Neural cell (in vitro differentiated cells): ENCODE measurements at regions not wholly inside any gene's neighbourhood (a gene's known extent, or its start where the extent isn't known, plus 50 kb on each side); places are given as distances from the start of the nearest gene placed in this dataset.

ENCODE experiments used
- H2AFZ ChIP-seq: fragments of 200-600, 300-800 bp; sonication (generic), shearing (Covaris generic); 2 replicates; pipeline ENCODE4 v1.6.0; 2014; ENCODE audit warnings: low read depth, mild to moderate bottlenecking, antibody characterized with exemption, low read length, moderate library complexity
- H3F3A ChIP-seq: fragments of 200-600 bp; shearing (Covaris generic); 2 replicates; pipeline ENCODE4 v1.6.1; 2016; ENCODE audit warnings: mild to moderate bottlenecking, moderate library complexity, mixed read lengths, antibody characterized with exemption, low read length; ENCODE audit not compliant: insufficient read depth, poor library complexity, severe bottlenecking
- H3K27ac ChIP-seq: fragments of 200-600, 300-800 bp; sonication (generic), shearing (Covaris generic); 2 replicates; pipeline ENCODE4 v1.5.1; 2014; ENCODE audit warnings: mild to moderate bottlenecking, low read length, moderate library complexity
- H3K27me3 ChIP-seq: fragments of 300-800, 200-600 bp; sonication (generic), shearing (Covaris generic); 2 replicates; pipeline ENCODE4 v1.6.0; 2014; ENCODE audit warnings: mild to moderate bottlenecking, low read depth, low read length, moderate library complexity; ENCODE audit not compliant: insufficient read depth
- H3K36me3 ChIP-seq: fragments of 300-800, 200-600 bp; sonication (generic), shearing (Covaris generic); 2 replicates; pipeline ENCODE4 v1.5.1; 2014; ENCODE audit warnings: mild to moderate bottlenecking, antibody characterized with exemption, low read length, moderate library complexity; ENCODE audit not compliant: insufficient read depth
- H3K4me2 ChIP-seq: fragments of 300-800, 200-600 bp; sonication (generic), shearing (Covaris generic); 2 replicates; pipeline ENCODE4 v1.6.0; 2014; ENCODE audit warnings: mild to moderate bottlenecking, low read length
- H3K4me3 ChIP-seq: fragments of 300-800, 200-600 bp; sonication (generic), shearing (Covaris generic); 2 replicates; pipeline ENCODE4 v1.5.1; 2014; ENCODE audit warnings: mild to moderate bottlenecking, low read length, moderate library complexity
- H3K79me2 ChIP-seq: fragments of 200-600 bp; shearing (Covaris generic); replicated peaks from 2 replicates; pipeline ENCODE4 v1.6.0; 2014; ENCODE audit warnings: mild to moderate bottlenecking, low read length, moderate library complexity; ENCODE audit not compliant: insufficient read depth
- H3K9ac ChIP-seq: fragments of 300-800, 200-600 bp; sonication (generic), shearing (Covaris generic); 2 replicates; pipeline ENCODE4 v1.6.1; 2016; ENCODE audit warnings: mild to moderate bottlenecking, low read length, mixed read lengths
- H3K9me2 ChIP-seq: fragments of 200-600 bp; shearing (Covaris generic); 2 replicates; pipeline ENCODE4 v1.6.1; 2016; ENCODE audit warnings: mild to moderate bottlenecking, low read length, mixed read lengths; ENCODE audit not compliant: insufficient read depth
- H3K9me3 ChIP-seq: fragments of 200-600, 300-800 bp; sonication (generic), shearing (Covaris generic); 2 replicates; pipeline ENCODE4 v1.6.1; 2016; ENCODE audit warnings: mild to moderate bottlenecking, mixed run types, low read length, moderate library complexity, mixed read lengths
- H4K20me1 ChIP-seq: fragments of 200-600 bp; shearing (Covaris generic); 2 replicates; pipeline ENCODE4 v1.6.1; 2016; ENCODE audit warnings: mild to moderate bottlenecking, mixed run types; ENCODE audit not compliant: insufficient read depth
- EP300 ChIP-seq: fragments of 450-650 bp; conservative IDR thresholded peaks from 2 replicates; pipeline ENCODE4 v1.6.1; 2014; ENCODE audit warnings: antibody characterized with exemption, mild to moderate bottlenecking, moderate library complexity; ENCODE audit not compliant: poor library complexity, severe bottlenecking
- EZH2 ChIP-seq: fragments of 200-600, 300-800 bp; shearing (Covaris generic), sonication (generic); IDR thresholded peaks from 2 replicates; pipeline ENCODE4 v1.6.1; 2014; ENCODE audit warnings: antibody characterized with exemption, low read length, borderline replicate concordance, mild to moderate bottlenecking; ENCODE audit not compliant: insufficient read depth, poor library complexity, severe bottlenecking
- MXI1 ChIP-seq: fragments of 450-650 bp; conservative IDR thresholded peaks from 2 replicates; pipeline ENCODE4 v1.6.1; 2014; ENCODE audit warnings: antibody characterized with exemption, mild to moderate bottlenecking; ENCODE audit not compliant: poor library complexity, severe bottlenecking
- POLR2AphosphoS5 ChIP-seq: IDR thresholded peaks from 2 replicates; pipeline ENCODE4 v1.6.1; 2012
- RAD21 ChIP-seq: fragments of 450-650 bp; conservative IDR thresholded peaks from 2 replicates; pipeline ENCODE4 v1.6.1; 2014; ENCODE audit warnings: antibody characterized with exemption, mild to moderate bottlenecking, moderate library complexity
- SMC3 ChIP-seq: fragments of 450-650 bp; conservative IDR thresholded peaks from 2 replicates; pipeline ENCODE4 v1.6.1; 2014; ENCODE audit warnings: antibody characterized with exemption, mild to moderate bottlenecking, moderate library complexity; ENCODE audit not compliant: poor library complexity
- TAF1 ChIP-seq: IDR thresholded peaks from 2 replicates; pipeline ENCODE4 v1.6.1; 2012; ENCODE audit warnings: low read depth
- TF ChIP-seq, protein P1 (sequence below): fragments of 450-650 bp; IDR thresholded peaks from 2 replicates; pipeline ENCODE4 v1.5.1; 2014; ENCODE audit warnings: antibody characterized with exemption, mild to moderate bottlenecking, moderate library complexity; ENCODE audit not compliant: poor library complexity, severe bottlenecking
- TF ChIP-seq, protein P2 (sequence below): IDR thresholded peaks from 2 replicates; pipeline ENCODE4 v1.6.1; 2012; ENCODE audit warnings: borderline replicate concordance

DNA sequence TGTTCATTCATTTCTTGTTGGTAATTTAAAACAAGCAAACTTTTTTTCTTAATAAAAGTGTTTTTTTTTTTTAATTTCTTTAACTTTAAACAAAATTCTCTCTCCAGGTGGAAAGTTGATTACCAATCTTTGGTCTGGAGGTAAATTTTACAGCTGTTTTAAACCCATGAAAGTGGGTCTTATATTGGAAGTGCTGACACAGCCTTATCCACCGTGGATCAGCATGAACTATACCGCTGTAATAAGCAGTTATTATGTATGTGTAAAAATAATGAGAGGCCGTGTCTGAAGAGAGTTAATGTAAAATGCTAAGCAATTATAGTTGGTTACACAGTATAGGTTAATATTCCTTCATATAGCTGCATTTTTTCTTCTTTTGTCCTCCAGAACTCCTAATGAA lies 378.1 kb upstream of the ATP5MC3 start:
- H3K27me3 ChIP-seq = no peaks in the 10 kb centered on the region
- peak overlapping the region; percentile 19 for H3K9ac ChIP-seq
- no peak overlapping the region for H2AFZ ChIP-seq
- no peaks in the 10 kb centered on the region for H3K9me2 ChIP-seq
- H3K36me3 ChIP-seq = no peaks in the 10 kb centered on the region
- H3K4me2 ChIP-seq = peak overlapping the region; percentile 7
- H3K27ac ChIP-seq = peak overlapping the region; percentile 78
- H3F3A ChIP-seq = no peaks in the 10 kb centered on the region
- H4K20me1 ChIP-seq = no peaks in the 10 kb centered on the region
- H3K4me3 ChIP-seq = peak overlapping the region; percentile 31
- no peak for TF ChIP-seq POLR2AphosphoS5
- TF ChIP-seq, protein P1, sequence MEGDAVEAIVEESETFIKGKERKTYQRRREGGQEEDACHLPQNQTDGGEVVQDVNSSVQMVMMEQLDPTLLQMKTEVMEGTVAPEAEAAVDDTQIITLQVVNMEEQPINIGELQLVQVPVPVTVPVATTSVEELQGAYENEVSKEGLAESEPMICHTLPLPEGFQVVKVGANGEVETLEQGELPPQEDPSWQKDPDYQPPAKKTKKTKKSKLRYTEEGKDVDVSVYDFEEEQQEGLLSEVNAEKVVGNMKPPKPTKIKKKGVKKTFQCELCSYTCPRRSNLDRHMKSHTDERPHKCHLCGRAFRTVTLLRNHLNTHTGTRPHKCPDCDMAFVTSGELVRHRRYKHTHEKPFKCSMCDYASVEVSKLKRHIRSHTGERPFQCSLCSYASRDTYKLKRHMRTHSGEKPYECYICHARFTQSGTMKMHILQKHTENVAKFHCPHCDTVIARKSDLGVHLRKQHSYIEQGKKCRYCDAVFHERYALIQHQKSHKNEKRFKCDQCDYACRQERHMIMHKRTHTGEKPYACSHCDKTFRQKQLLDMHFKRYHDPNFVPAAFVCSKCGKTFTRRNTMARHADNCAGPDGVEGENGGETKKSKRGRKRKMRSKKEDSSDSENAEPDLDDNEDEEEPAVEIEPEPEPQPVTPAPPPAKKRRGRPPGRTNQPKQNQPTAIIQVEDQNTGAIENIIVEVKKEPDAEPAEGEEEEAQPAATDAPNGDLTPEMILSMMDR = no peak
- TF ChIP-seq SMC3 = no peak
- no peak for TF ChIP-seq EZH2
- no peak for TF ChIP-seq MXI1
- TF ChIP-seq, protein P2, sequence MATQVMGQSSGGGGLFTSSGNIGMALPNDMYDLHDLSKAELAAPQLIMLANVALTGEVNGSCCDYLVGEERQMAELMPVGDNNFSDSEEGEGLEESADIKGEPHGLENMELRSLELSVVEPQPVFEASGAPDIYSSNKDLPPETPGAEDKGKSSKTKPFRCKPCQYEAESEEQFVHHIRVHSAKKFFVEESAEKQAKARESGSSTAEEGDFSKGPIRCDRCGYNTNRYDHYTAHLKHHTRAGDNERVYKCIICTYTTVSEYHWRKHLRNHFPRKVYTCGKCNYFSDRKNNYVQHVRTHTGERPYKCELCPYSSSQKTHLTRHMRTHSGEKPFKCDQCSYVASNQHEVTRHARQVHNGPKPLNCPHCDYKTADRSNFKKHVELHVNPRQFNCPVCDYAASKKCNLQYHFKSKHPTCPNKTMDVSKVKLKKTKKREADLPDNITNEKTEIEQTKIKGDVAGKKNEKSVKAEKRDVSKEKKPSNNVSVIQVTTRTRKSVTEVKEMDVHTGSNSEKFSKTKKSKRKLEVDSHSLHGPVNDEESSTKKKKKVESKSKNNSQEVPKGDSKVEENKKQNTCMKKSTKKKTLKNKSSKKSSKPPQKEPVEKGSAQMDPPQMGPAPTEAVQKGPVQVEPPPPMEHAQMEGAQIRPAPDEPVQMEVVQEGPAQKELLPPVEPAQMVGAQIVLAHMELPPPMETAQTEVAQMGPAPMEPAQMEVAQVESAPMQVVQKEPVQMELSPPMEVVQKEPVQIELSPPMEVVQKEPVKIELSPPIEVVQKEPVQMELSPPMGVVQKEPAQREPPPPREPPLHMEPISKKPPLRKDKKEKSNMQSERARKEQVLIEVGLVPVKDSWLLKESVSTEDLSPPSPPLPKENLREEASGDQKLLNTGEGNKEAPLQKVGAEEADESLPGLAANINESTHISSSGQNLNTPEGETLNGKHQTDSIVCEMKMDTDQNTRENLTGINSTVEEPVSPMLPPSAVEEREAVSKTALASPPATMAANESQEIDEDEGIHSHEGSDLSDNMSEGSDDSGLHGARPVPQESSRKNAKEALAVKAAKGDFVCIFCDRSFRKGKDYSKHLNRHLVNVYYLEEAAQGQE = no peak
- no peak for TF ChIP-seq TAF1
- TF ChIP-seq RAD21 = no peak
- TF ChIP-seq EP300 = no peak
- H3K79me2 ChIP-seq = no peaks in the 10 kb centered on the region
- no peaks in the 10 kb centered on the region for H3K9me3 ChIP-seq

DNA sequence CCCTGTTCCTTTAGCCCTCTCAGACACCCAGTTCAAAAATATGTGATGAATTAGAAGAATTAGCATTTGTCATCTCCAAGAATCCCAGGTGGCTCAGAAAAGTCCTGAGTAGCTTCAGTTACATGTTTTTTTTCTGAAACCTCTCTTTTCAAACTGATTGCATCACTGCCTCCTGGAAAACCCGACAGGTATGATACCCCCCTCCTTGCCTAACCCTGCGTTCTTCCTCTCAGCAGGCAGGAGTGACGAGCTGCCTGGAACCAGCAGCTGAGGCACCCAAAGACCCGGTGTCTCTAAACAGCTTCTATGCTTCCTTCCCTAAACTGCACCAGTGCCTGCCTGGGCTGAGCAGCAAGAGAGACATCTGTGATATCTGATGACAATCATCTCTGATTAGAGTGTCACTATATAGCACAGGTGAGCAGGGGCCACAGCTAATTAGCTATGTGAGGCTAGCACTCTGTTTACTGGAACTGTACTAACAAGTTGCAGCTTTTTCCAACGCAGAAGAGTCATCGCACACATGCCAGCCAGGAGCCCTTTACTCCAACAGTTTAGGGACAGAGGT lies 376.4 kb upstream of the ATP5MC3 start:
- Histone ChIP-seq H3K79me2 (no peaks in the 10 kb centered on the region), H3K9me3 (no peaks in the 10 kb centered on the region), H4K20me1 (no peaks in the 10 kb centered on the region), H3K9ac (peak overlapping the region; percentile 16), H3K4me2 (no peak overlapping the region), H3F3A (no peaks in the 10 kb centered on the region), H3K36me3 (no peaks in the 10 kb centered on the region), H3K9me2 (no peaks in the 10 kb centered on the region), H3K27me3 (no peaks in the 10 kb centered on the region), H3K4me3 (no peak overlapping the region), H3K27ac (no peak overlapping the region), H2AFZ (no peak overlapping the region)
- TF ChIP-seq RAD21 (no peak), SMC3 (no peak), TAF1 (no peak), MXI1 (no peak), EZH2 (no peak), EP300 (no peak)
- TF ChIP-seq, protein P1 = no peak
- TF ChIP-seq, protein P2 = no peak
